ENCODE measurements at regions not wholly inside any gene's neighbourhood (a gene's known extent, or its start where the extent isn't known, plus 50 kb on each side); places are given as distances from the start of the nearest gene placed in this dataset.

DNA sequence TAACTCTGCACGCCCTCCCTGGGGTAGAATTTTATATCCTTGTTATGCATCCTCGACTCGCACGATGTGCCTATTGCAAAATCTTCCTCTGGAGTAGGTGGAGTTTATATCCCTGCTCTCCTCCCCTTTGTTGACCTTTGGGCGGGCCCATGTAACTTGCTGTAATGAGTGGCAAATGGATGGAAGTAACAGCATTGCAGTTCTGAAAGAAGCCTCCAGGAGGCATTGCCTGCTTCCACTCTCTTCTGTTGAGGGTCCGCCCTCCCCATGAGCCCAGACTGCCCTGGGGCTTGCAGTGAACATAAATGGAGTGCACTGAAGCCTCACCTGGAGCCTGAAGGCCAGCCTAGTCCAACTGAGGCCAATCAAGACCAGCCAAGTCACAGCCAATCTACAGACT is 62.2 kb upstream of the GRIK3 start:
- H3K36me3 ChIP-seq, result no peaks in the 10 kb centered on the region
- H3K27ac ChIP-seq, result no peak overlapping the region
- H3K9me3 ChIP-seq, result no peaks in the 10 kb centered on the region
- intact Hi-C loops (cut with DNase I), result no loop called here
- no peaks in the 10 kb centered on the region for H3K4me1 ChIP-seq
- no peaks in the 10 kb centered on the region for H3K27me3 ChIP-seq
- TF ChIP-seq POLR2A (IDR thresholded peaks at IDR 0.05) (no peak), POLR2AphosphoS5 (IDR thresholded peaks at IDR 0.05; ENCODE audit: insufficient read depth in 1 of 2, low read depth in 1 of 2) (no peak)
- TF ChIP-seq, protein P1, sequence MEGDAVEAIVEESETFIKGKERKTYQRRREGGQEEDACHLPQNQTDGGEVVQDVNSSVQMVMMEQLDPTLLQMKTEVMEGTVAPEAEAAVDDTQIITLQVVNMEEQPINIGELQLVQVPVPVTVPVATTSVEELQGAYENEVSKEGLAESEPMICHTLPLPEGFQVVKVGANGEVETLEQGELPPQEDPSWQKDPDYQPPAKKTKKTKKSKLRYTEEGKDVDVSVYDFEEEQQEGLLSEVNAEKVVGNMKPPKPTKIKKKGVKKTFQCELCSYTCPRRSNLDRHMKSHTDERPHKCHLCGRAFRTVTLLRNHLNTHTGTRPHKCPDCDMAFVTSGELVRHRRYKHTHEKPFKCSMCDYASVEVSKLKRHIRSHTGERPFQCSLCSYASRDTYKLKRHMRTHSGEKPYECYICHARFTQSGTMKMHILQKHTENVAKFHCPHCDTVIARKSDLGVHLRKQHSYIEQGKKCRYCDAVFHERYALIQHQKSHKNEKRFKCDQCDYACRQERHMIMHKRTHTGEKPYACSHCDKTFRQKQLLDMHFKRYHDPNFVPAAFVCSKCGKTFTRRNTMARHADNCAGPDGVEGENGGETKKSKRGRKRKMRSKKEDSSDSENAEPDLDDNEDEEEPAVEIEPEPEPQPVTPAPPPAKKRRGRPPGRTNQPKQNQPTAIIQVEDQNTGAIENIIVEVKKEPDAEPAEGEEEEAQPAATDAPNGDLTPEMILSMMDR (IDR thresholded peaks at IDR 0.05), result no peak
- H3K4me3 ChIP-seq, result no peak overlapping the region
- DNase-seq (ENCODE audit: extremely low spot score in 2 of 2), result no peak

DNA sequence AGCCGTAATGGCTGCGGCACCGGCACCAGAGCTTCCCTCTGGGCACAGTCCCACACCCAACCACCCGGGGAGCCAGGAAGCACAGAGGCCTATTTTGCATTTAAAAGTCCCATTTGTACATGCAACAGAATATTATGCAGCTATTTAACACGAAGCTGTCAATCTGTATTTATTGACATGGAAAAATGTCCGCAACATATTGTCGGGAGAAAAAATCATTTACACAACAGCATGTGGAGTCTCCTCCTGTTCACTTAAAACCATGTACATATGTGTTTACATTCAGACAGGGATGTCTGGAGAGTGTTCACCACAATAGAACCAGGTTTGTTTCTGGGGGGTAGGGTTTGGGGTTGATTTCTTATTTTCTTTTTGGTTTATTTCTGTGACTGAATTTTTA is 63.4 kb upstream of the GRIK3 start:
- intact Hi-C loops (cut with DNase I), result no loop called here
- TF ChIP-seq POLR2A (IDR thresholded peaks at IDR 0.05), result no peak
- TF ChIP-seq POLR2AphosphoS5 (IDR thresholded peaks at IDR 0.05; ENCODE audit: insufficient read depth in 1 of 2, low read depth in 1 of 2), result no peak
- TF ChIP-seq, protein P1 (IDR thresholded peaks at IDR 0.05), result no peak
- H3K27ac ChIP-seq, result no peak overlapping the region
- H3K9me3 ChIP-seq, result no peaks in the 10 kb centered on the region
- no peak for DNase-seq (ENCODE audit: extremely low spot score in 2 of 2)
- no peaks in the 10 kb centered on the region for H3K36me3 ChIP-seq
- H3K4me1 ChIP-seq, result no peaks in the 10 kb centered on the region
- no peak overlapping the region for H3K4me3 ChIP-seq
- H3K27me3 ChIP-seq, result no peaks in the 10 kb centered on the region

DNA sequence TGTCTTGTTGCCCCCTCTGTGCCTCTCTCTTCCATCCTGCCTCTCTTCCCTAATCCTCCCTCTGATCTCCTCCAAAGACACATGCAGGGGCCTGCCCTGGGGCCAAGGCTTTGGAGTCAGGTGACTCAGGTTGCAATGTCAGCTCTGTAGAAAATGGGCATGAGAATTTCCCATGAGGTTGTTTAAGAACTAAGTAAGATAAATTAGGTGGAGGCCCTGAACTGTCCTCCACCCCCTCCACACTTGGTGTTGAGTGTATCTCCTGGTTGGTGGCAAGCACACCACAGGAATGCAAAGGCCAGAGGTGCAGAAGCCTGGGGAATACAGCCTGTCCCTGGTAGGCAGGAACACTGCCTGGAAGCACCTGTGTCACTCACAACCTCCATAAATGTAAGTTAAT is 63.9 kb upstream of the GRIK3 start:
- Histone ChIP-seq H3K27me3 (no peaks in the 10 kb centered on the region), H3K4me3 (no peak overlapping the region), H3K4me1 (no peaks in the 10 kb centered on the region), H3K9me3 (no peaks in the 10 kb centered on the region), H3K36me3 (no peaks in the 10 kb centered on the region), H3K27ac (no peak overlapping the region)
- TF ChIP-seq, protein P1 (IDR thresholded peaks at IDR 0.05), result no peak
- TF ChIP-seq POLR2AphosphoS5 (IDR thresholded peaks at IDR 0.05; ENCODE audit: insufficient read depth in 1 of 2, low read depth in 1 of 2) (no peak), POLR2A (IDR thresholded peaks at IDR 0.05) (no peak)
- intact Hi-C loops (cut with DNase I), result no loop called here
- DNase-seq (ENCODE audit: extremely low spot score in 2 of 2), result no peak

DNA sequence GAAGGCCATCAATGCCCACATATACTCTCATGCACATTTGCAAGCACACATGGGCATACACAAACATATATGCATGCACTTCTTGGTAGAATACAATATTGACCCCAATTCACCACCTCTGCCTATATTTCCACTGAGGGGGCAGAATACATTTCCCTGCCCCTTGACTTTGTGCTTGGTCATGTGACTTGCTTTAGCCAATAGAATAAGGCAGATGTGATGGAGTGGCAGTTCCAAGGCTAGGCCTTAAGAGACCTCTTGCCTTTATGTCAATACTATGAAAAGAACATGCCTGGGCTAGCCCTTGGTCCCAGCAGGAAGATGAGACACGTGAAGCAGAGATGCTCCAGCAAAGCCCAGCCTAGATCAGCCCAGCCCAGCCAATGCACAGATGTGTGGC is 66.0 kb upstream of the GRIK3 start:
- H3K27me3 ChIP-seq, result no peaks in the 10 kb centered on the region
- intact Hi-C loops (cut with DNase I), result no loop called here
- no peaks in the 10 kb centered on the region for H3K36me3 ChIP-seq
- no peak overlapping the region for H3K4me3 ChIP-seq
- TF ChIP-seq POLR2A (IDR thresholded peaks at IDR 0.05) (no peak), POLR2AphosphoS5 (IDR thresholded peaks at IDR 0.05; ENCODE audit: insufficient read depth in 1 of 2, low read depth in 1 of 2) (no peak)
- TF ChIP-seq, protein P1 (IDR thresholded peaks at IDR 0.05), result no peak
- H3K27ac ChIP-seq, result no peak overlapping the region
- no peaks in the 10 kb centered on the region for H3K9me3 ChIP-seq
- no peaks in the 10 kb centered on the region for H3K4me1 ChIP-seq
- DNase-seq (ENCODE audit: extremely low spot score in 2 of 2), result no peak

DNA sequence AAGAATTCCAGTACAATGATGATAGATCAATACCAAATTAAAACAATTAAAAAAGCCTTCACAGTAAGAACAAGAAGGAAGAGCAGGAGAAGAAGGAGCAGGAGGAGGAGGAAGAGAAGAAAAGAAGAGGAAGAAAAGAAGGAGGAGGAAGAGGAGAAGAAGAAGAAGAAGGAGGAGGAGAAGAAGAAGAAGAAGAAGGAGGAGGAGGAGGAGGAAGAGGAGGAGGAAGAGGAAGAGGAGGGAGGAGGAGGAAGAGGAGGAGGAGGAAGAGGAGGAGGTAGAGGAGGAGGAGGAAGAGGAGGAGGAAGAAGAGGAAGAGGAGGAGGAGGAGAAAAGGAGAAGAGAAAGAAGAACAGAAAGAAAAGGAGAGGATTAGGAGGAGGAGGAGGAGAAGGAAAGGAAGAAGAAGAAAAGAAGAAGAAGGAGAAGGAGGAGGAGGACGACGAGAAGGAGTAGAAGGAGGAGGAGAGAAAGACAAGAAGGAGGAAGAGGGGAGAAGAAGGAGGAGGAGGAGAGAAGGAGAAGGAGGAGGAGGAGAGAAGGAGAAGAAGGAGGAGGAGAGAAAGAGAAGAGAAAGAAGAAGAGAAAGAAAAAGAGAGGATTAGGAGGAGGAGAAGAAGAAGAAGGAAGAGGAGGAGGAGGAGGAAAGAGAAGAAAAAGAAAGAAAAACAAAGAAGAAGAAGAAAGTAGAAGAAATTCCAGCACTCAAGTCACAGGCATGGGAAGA is 68.5 kb upstream of the GRIK3 start:
- intact Hi-C loops (cut with DNase I), result no loop called here
- DNase-seq (ENCODE audit: extremely low spot score in 2 of 2), result no peak
- Histone ChIP-seq H3K4me3 (no peak overlapping the region), H3K36me3 (no peaks in the 10 kb centered on the region), H3K27ac (no peak overlapping the region), H3K9me3 (no peaks in the 10 kb centered on the region), H3K4me1 (no peaks in the 10 kb centered on the region), H3K27me3 (no peaks in the 10 kb centered on the region)
- TF ChIP-seq POLR2A (IDR thresholded peaks at IDR 0.05), result no peak
